ENCODE measurements at regions not wholly inside any gene's neighbourhood (a gene's known extent, or its start where the extent isn't known, plus 50 kb on each side); places are given as distances from the start of the nearest gene placed in this dataset.

DNA sequence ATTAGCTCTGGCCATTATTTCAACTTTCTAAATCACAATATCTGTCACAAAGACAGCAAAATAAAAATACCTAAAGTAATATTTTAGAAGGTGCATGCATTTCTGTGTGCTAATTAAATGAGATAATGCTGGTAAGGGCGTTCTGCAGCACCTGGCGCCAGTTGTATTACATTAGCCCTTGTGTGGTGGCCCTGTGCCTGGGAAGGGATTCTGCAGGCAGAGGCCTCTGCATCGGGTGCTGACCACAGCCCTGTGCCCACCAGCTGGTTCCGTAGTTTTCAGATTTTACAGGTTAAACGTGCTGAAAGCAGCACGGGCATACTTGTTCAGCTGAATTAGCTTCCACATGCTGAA, 157.7 kb upstream of the PRKCQ start:
- DNase-seq, result no peak
- H3K27me3 ChIP-seq (replicated peaks in 1 of 2; ENCODE audit: control insufficient read depth in 2 of 2, extremely low read depth in 1 of 2, insufficient read depth in 2 of 2, low read length in 1 of 2), result peaks cover 0 to 43% of the 10 kb centered on the region in 2 experiments
- 88% methylated on average over 6 of the region's 6 CpGs for WGBS (ENCODE audit: insufficient coverage)
- H3K4me1 Mint-ChIP-seq, result peaks cover 0 to 3% (median 0%) of the 10 kb centered on the region in 3 donors
- H3K4me3 ChIP-seq (ENCODE audit: control insufficient read depth in 1 of 2, extremely low read depth in 1 of 2, low read length in 1 of 2), result no peak overlapping the region
- no peaks in the 10 kb centered on the region for H3K36me3 ChIP-seq (ENCODE audit: control insufficient read depth in 2 of 2, extremely low read depth in 1 of 2, insufficient read depth in 1 of 2, low read length in 1 of 2)
- no peak overlapping the region for H3K4me3 Mint-ChIP-seq
- H3K27ac Mint-ChIP-seq, result no peak overlapping the region
- H3K4me1 ChIP-seq (ENCODE audit: control insufficient read depth in 1 of 2, extremely low read depth in 1 of 2, insufficient read depth in 2 of 2, low read length in 2 of 2), result peaks cover 0 to 3% of the 10 kb centered on the region in 2 experiments
- ATAC-seq (replicated peaks in 1 of 4), result no peak
- H3K27ac ChIP-seq (ENCODE audit: low read length), result no peak overlapping the region
- no peaks in the 10 kb centered on the region for H3K9me3 ChIP-seq
- no peaks in the 10 kb centered on the region for H3K9me3 Mint-ChIP-seq
- POLR2A ChIA-PET, result no interaction called here
- CTCF ChIA-PET, result no interaction called here
- peaks cover 33 to 40% of the 10 kb centered on the region in 2 donors for H3K27me3 Mint-ChIP-seq
- H3K36me3 Mint-ChIP-seq, result no peaks in the 10 kb centered on the region

DNA sequence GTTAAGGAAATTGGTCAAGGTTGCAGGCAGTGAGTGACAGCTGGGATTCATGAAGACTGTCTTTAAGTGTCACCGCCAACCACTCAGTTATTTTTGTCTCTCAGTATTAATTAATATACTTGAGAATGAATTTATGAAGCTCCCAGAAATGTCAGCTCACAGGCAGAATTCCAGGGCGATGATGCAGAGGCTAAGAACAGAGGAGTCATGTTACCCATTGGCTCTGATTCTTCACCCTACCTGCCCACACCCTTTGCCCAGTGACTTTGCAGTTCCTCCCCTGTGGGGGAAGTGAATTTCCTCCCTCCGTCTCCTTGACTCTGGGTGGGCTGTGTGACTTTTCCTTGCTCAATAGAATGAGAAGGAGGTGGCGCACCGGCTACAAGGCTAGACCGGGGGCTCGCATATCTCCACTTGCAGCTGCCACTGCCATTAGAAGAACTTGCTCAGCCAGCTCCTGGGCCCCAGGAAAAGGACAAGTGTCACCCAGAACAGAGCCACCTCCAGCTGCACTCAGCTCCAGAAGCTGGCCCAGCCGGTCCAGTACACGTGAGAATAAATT, 157.1 kb upstream of the PRKCQ start:
- no peak overlapping the region for H3K4me3 Mint-ChIP-seq
- H3K27ac Mint-ChIP-seq, result no peak overlapping the region
- WGBS (ENCODE audit: insufficient coverage), result 90% methylated on average over 4 of the region's 9 CpGs
- Histone ChIP-seq H3K27ac (ENCODE audit: low read length) (no peak overlapping the region), H3K36me3 (ENCODE audit: control insufficient read depth in 2 of 2, extremely low read depth in 1 of 2, insufficient read depth in 1 of 2, low read length in 1 of 2) (no peaks in the 10 kb centered on the region), H3K4me3 (ENCODE audit: control insufficient read depth in 1 of 2, extremely low read depth in 1 of 2, low read length in 1 of 2) (no peak overlapping the region), H3K9me3 (no peaks in the 10 kb centered on the region), H3K4me1 (ENCODE audit: control insufficient read depth in 1 of 2, extremely low read depth in 1 of 2, insufficient read depth in 2 of 2, low read length in 2 of 2) (peaks cover 0 to 3% of the 10 kb centered on the region in 2 experiments), H3K27me3 (replicated peaks in 1 of 2; ENCODE audit: control insufficient read depth in 2 of 2, extremely low read depth in 1 of 2, insufficient read depth in 2 of 2, low read length in 1 of 2) (peaks cover 0 to 43% of the 10 kb centered on the region in 2 experiments)
- H3K4me1 Mint-ChIP-seq, result peaks cover 0 to 3% (median 0%) of the 10 kb centered on the region in 3 donors
- DNase-seq, result no peak
- no peaks in the 10 kb centered on the region for H3K36me3 Mint-ChIP-seq
- no peak for ATAC-seq (replicated peaks in 1 of 4)
- peaks cover 34 to 41% of the 10 kb centered on the region in 2 donors for H3K27me3 Mint-ChIP-seq
- ChIA-PET POLR2A (no interaction called here), CTCF (no interaction called here)
- no peaks in the 10 kb centered on the region for H3K9me3 Mint-ChIP-seq

DNA sequence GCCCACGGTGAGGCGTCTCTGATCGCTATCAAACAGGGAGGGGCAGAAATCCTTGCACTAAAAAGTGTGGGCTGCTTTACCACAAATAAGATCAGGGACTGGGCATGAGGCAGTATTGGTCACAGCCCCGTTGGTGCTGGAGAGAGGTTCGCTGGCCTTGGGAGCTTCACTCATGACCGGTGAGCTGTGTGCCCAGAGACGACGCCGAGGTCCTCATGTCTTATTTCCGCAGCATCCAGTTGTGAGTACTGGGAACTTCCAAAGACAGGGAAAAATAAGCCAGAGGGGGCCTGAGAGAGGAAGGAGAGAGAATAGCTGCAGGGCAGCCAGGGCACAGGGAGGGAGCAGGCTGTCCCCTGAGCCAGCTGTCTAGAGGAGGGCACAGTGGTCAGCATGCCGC, 154.2 kb upstream of the PRKCQ start:
- Mint-ChIP-seq H3K36me3 (no peaks in the 10 kb centered on the region), H3K4me1 (peaks cover 0 to 3% (median 0%) of the 10 kb centered on the region in 3 donors)

DNA sequence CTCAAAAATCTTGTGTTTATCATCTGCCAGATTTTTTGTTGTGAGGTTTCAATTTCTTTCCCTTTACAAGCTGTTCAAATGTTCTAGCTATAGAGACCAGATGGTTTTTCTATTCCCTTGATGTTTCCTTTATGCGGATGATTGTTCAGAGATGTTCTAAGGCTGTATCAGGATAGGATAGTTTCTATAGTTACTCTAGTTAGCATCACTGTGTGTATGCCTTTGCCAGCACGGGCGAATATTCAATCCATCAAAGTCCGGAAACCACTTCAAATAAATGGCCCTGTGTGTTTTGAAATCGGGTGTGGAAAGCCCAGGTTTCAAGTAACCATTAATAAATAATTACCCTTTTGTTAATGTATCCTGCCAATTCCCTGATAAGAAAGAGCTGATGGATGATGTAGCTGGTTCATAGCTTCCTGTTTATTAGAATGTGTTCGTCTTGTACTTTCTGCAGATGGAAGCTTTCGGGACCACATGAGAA, 149.8 kb upstream of the PRKCQ start:
- no peak overlapping the region for H3K27ac ChIP-seq (ENCODE audit: low read length)
- Mint-ChIP-seq H3K27ac (no peak overlapping the region), H3K27me3 (peaks cover 67 to 74% of the 10 kb centered on the region in 2 donors), H3K9me3 (no peaks in the 10 kb centered on the region), H3K36me3 (no peaks in the 10 kb centered on the region), H3K4me3 (no peak overlapping the region), H3K4me1 (no peaks in the 10 kb centered on the region)
- peaks cover 0 to 23% of the 10 kb centered on the region in 2 experiments for H3K27me3 ChIP-seq (replicated peaks in 1 of 2; ENCODE audit: control insufficient read depth in 2 of 2, extremely low read depth in 1 of 2, insufficient read depth in 2 of 2, low read length in 1 of 2)
- no peaks in the 10 kb centered on the region for H3K9me3 ChIP-seq
- H3K36me3 ChIP-seq (ENCODE audit: control insufficient read depth in 2 of 2, extremely low read depth in 1 of 2, insufficient read depth in 1 of 2, low read length in 1 of 2), result no peaks in the 10 kb centered on the region
- no CpG with 5 or more reads among the region's 7 CpGs for WGBS (ENCODE audit: insufficient coverage)
- H3K4me1 ChIP-seq (ENCODE audit: control insufficient read depth in 1 of 2, extremely low read depth in 1 of 2, insufficient read depth in 2 of 2, low read length in 2 of 2), result no peaks in the 10 kb centered on the region
- H3K4me3 ChIP-seq (ENCODE audit: control insufficient read depth in 1 of 2, extremely low read depth in 1 of 2, low read length in 1 of 2), result no peak overlapping the region
- no peak for ATAC-seq (replicated peaks in 1 of 4)
- POLR2A ChIA-PET, result interaction anchor here in 1 of 2 donors (0.6 kb wide), 1 partner anchor 214 kb away, joined by 4 read pairs; no protein-coding TSS in a partner anchor
- no peak for DNase-seq
- CTCF ChIA-PET, result interaction anchor here in 1 of 2 donors (0.5 to 0.7 kb wide), 2 partner anchors 190 to 1142 kb away, joined by 3 to 6 read pairs; no protein-coding TSS in a partner anchor

More for the DNA sequence above, 154.2 kb upstream of the PRKCQ start:
- Histone ChIP-seq H3K27me3 (replicated peaks in 1 of 2; ENCODE audit: control insufficient read depth in 2 of 2, extremely low read depth in 1 of 2, insufficient read depth in 2 of 2, low read length in 1 of 2) (peaks cover 0 to 42% of the 10 kb centered on the region in 2 experiments), H3K4me1 (ENCODE audit: control insufficient read depth in 1 of 2, extremely low read depth in 1 of 2, insufficient read depth in 2 of 2, low read length in 2 of 2) (peaks cover 0 to 3% of the 10 kb centered on the region in 2 experiments), H3K27ac (ENCODE audit: low read length) (no peak overlapping the region), H3K4me3 (ENCODE audit: control insufficient read depth in 1 of 2, extremely low read depth in 1 of 2, low read length in 1 of 2) (no peak overlapping the region), H3K36me3 (ENCODE audit: control insufficient read depth in 2 of 2, extremely low read depth in 1 of 2, insufficient read depth in 1 of 2, low read length in 1 of 2) (no peaks in the 10 kb centered on the region), H3K9me3 (no peaks in the 10 kb centered on the region)
- DNase-seq, result no peak
- no peak overlapping the region for H3K4me3 Mint-ChIP-seq
- no peak for ATAC-seq (replicated peaks in 1 of 4)
- 65% methylated on average over 10 of the region's 11 CpGs for WGBS (ENCODE audit: insufficient coverage)
- H3K27ac Mint-ChIP-seq, result no peak overlapping the region
- POLR2A ChIA-PET, result no interaction called here
- peaks cover 49 to 60% of the 10 kb centered on the region in 2 donors for H3K27me3 Mint-ChIP-seq
- CTCF ChIA-PET, result no interaction called here
- H3K9me3 Mint-ChIP-seq, result no peaks in the 10 kb centered on the region

DNA sequence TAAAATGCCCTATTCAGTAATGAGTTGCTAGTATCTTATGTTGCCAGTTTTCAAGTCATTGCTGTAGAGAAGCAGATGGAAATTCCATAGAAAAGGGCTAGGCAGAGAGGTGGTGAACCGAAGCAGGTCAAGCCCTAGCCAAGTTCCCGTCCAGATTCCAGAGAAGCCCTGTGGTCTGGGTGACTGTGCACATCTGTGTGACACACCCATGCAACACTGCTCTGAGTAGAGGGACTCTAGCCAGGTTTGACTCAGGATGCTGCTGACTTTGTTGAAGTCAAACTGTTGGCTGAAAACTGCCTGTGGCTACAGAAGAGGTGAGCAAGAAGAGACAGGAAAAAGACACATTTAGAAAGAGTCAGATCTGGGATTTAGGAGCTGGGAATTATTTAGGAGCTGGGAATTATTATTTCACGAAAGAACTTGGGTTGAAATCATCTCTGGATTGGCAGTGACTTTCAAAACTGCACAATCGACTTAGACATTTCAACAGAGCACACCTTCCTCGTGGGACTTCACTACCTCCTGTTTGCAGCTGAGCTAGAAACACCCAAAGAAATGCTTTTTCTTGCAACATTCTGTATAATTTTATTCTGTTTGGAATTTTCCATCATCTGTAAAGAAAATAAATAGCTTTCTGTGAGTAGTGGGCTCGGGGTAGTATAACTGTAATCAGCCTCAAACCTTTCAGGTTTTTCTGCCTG, 149.1 kb upstream of the PRKCQ start:
- ChIA-PET CTCF (interaction anchor here in 1 of 2 donors (0.5 kb wide), 2 partner anchors 335 to 1142 kb away, joined by 5 to 6 read pairs; no protein-coding TSS in a partner anchor), POLR2A (interaction anchor here in 1 of 2 donors (0.6 kb wide), 1 partner anchor 14 kb away, joined by 3 read pairs; no protein-coding TSS in a partner anchor)
- H3K4me3 ChIP-seq (ENCODE audit: control insufficient read depth in 1 of 2, extremely low read depth in 1 of 2, low read length in 1 of 2), result no peak overlapping the region
- Mint-ChIP-seq H3K36me3 (no peaks in the 10 kb centered on the region), H3K9me3 (no peaks in the 10 kb centered on the region), H3K4me1 (no peaks in the 10 kb centered on the region), H3K27me3 (peaks cover 65 to 75% of the 10 kb centered on the region in 2 donors), H3K27ac (no peak overlapping the region), H3K4me3 (no peak overlapping the region)
- H3K36me3 ChIP-seq (ENCODE audit: control insufficient read depth in 2 of 2, extremely low read depth in 1 of 2, insufficient read depth in 1 of 2, low read length in 1 of 2), result no peaks in the 10 kb centered on the region
- ATAC-seq (replicated peaks in 1 of 4), result no peak
- H3K27me3 ChIP-seq (replicated peaks in 1 of 2; ENCODE audit: control insufficient read depth in 2 of 2, extremely low read depth in 1 of 2, insufficient read depth in 2 of 2, low read length in 1 of 2), result peaks cover 0 to 21% of the 10 kb centered on the region in 2 experiments
- H3K9me3 ChIP-seq, result no peaks in the 10 kb centered on the region
- no peaks in the 10 kb centered on the region for H3K4me1 ChIP-seq (ENCODE audit: control insufficient read depth in 1 of 2, extremely low read depth in 1 of 2, insufficient read depth in 2 of 2, low read length in 2 of 2)
- no peak overlapping the region for H3K27ac ChIP-seq (ENCODE audit: low read length)
- DNase-seq, result no peak
- WGBS (ENCODE audit: insufficient coverage), result 66% methylated on average over 2 of the region's 6 CpGs

DNA sequence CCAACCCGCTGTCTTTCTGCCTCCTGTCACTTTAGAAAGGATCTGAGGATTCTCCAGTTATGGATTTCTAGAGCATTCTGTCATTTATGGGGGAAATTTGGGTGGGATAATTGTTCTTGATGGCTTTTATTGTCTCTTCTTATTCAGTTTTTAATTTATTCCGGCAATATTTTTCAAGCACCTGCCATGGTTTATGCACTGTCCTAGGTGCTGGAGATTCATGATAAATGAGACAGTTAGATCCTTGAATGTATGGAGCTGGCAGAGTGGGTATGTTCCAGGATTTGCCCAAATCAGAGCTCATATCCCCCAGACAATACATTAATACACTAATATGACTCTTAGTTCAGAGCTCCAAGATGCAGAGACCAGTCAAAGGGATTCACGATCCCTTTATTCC, 146.8 kb upstream of the PRKCQ start:
- Mint-ChIP-seq H3K4me1 (no peaks in the 10 kb centered on the region), H3K27ac (no peak overlapping the region), H3K36me3 (no peaks in the 10 kb centered on the region), H3K27me3 (peaks cover 66 to 76% of the 10 kb centered on the region in 2 donors), H3K4me3 (no peak overlapping the region), H3K9me3 (no peaks in the 10 kb centered on the region)
- POLR2A ChIA-PET, result no interaction called here
- DNase-seq (no peak), ATAC-seq (replicated peaks in 1 of 4) (no peak)
- no CpG with 5 or more reads among the region's 3 CpGs for WGBS (ENCODE audit: insufficient coverage)
- no peak overlapping the region for H3K4me3 ChIP-seq (ENCODE audit: control insufficient read depth in 1 of 2, extremely low read depth in 1 of 2, low read length in 1 of 2)
- no peak overlapping the region for H3K27ac ChIP-seq (ENCODE audit: low read length)
- H3K36me3 ChIP-seq (ENCODE audit: control insufficient read depth in 2 of 2, extremely low read depth in 1 of 2, insufficient read depth in 1 of 2, low read length in 1 of 2), result no peaks in the 10 kb centered on the region
- CTCF ChIA-PET, result interaction anchor here (0.6 kb wide), 2 partner anchors 312 to 904 kb away, joined by 3 to 5 read pairs; no protein-coding TSS in a partner anchor
- no peaks in the 10 kb centered on the region for H3K9me3 ChIP-seq
- peaks cover 0 to 20% of the 10 kb centered on the region in 2 experiments for H3K27me3 ChIP-seq (replicated peaks in 1 of 2; ENCODE audit: control insufficient read depth in 2 of 2, extremely low read depth in 1 of 2, insufficient read depth in 2 of 2, low read length in 1 of 2)
- no peaks in the 10 kb centered on the region for H3K4me1 ChIP-seq (ENCODE audit: control insufficient read depth in 1 of 2, extremely low read depth in 1 of 2, insufficient read depth in 2 of 2, low read length in 2 of 2)

Measured in T-cell (primary cell).